ENCODE measurements at regions not wholly inside any gene's neighbourhood (a gene's known extent, or its start where the extent isn't known, plus 50 kb on each side); places are given as distances from the start of the nearest gene placed in this dataset.

- no peak for ATAC-seq (ENCODE audit: insufficient read depth, low read depth)
Observed at GRCh38 chr7:84799106-84799505, 387.8 kb downstream of the SEMA3D start.

GRCh38 chr7:84792231-84792893 lies 394.5 kb downstream of the SEMA3D start:
- Histone ChIP-seq H3K36me3 (ENCODE audit: insufficient read depth, low read length) (no peaks in the 10 kb centered on the region), H3K4me1 (ENCODE audit: insufficient read depth, low read length) (no peaks in the 10 kb centered on the region), H4K20me1 (ENCODE audit: insufficient read depth, low read length) (no peaks in the 10 kb centered on the region), H3K4me3 (ENCODE audit: low read depth in 1 of 2, low read length in 2 of 2) (no peak overlapping the region), H3K27ac (ENCODE audit: low read length) (no peak overlapping the region), H3K4me2 (ENCODE audit: insufficient read depth, low read length) (no peak overlapping the region), H3K27me3 (ENCODE audit: insufficient read depth, low read length, poor library complexity) (no peaks in the 10 kb centered on the region), H3K79me2 (ENCODE audit: insufficient read depth, low read length) (no peaks in the 10 kb centered on the region), H3K9me3 (ENCODE audit: insufficient read depth, low read length, severe bottlenecking) (no peaks in the 10 kb centered on the region), H2AFZ (ENCODE audit: low read depth, low read length) (no peak overlapping the region), H3K9ac (ENCODE audit: low read depth, low read length) (no peak overlapping the region)
- ATAC-seq (ENCODE audit: insufficient read depth, low read depth) (no peak), DNase-seq (no peak)
- no peak for TF ChIP-seq CTCF (IDR thresholded peaks at IDR 0.05; ENCODE audit: borderline replicate concordance, extremely low read depth, low read length, poor library complexity, severe bottlenecking)

More at GRCh38 chr7:84799106-84799505, 387.8 kb downstream of the SEMA3D start:
- Histone ChIP-seq H3K4me1 (ENCODE audit: insufficient read depth, low read length) (no peaks in the 10 kb centered on the region), H3K27ac (ENCODE audit: low read length) (no peak overlapping the region), H3K9me3 (ENCODE audit: insufficient read depth, low read length, severe bottlenecking) (no peaks in the 10 kb centered on the region), H3K4me3 (ENCODE audit: low read depth in 1 of 2, low read length in 2 of 2) (no peak overlapping the region), H3K27me3 (ENCODE audit: insufficient read depth, low read length, poor library complexity) (no peaks in the 10 kb centered on the region), H3K4me2 (ENCODE audit: insufficient read depth, low read length) (no peak overlapping the region), H3K9ac (ENCODE audit: low read depth, low read length) (no peak overlapping the region), H3K36me3 (ENCODE audit: insufficient read depth, low read length) (no peaks in the 10 kb centered on the region), H3K79me2 (ENCODE audit: insufficient read depth, low read length) (no peaks in the 10 kb centered on the region), H2AFZ (ENCODE audit: low read depth, low read length) (no peak overlapping the region), H4K20me1 (ENCODE audit: insufficient read depth, low read length) (no peaks in the 10 kb centered on the region)
- TF ChIP-seq EZH2 (IDR thresholded peaks at IDR 0.05; ENCODE audit: borderline replicate concordance, low read depth, low read length, severe bottlenecking) (no peak), CTCF (IDR thresholded peaks at IDR 0.05; ENCODE audit: borderline replicate concordance, extremely low read depth, low read length, poor library complexity, severe bottlenecking) (no peak)
- no peak for DNase-seq

GRCh38 chr7:84790882-84791281 lies 396.0 kb downstream of the SEMA3D start:
- no peak overlapping the region for H3K4me2 ChIP-seq (ENCODE audit: insufficient read depth, low read length)
- ATAC-seq (ENCODE audit: insufficient read depth, low read depth) (no peak), DNase-seq (no peak)
- H3K27ac ChIP-seq (ENCODE audit: low read length) = no peak overlapping the region
- no peaks in the 10 kb centered on the region for H3K27me3 ChIP-seq (ENCODE audit: insufficient read depth, low read length, poor library complexity)
- H3K9ac ChIP-seq (ENCODE audit: low read depth, low read length) = no peak overlapping the region
- H3K36me3 ChIP-seq (ENCODE audit: insufficient read depth, low read length) = no peaks in the 10 kb centered on the region
- no peaks in the 10 kb centered on the region for H3K9me3 ChIP-seq (ENCODE audit: insufficient read depth, low read length, severe bottlenecking)
- H4K20me1 ChIP-seq (ENCODE audit: insufficient read depth, low read length) = no peaks in the 10 kb centered on the region
- no peaks in the 10 kb centered on the region for H3K79me2 ChIP-seq (ENCODE audit: insufficient read depth, low read length)
- no peak overlapping the region for H3K4me3 ChIP-seq (ENCODE audit: low read depth in 1 of 2, low read length in 2 of 2)
- TF ChIP-seq EZH2 (IDR thresholded peaks at IDR 0.05; ENCODE audit: borderline replicate concordance, low read depth, low read length, severe bottlenecking) (no peak), CTCF (IDR thresholded peaks at IDR 0.05; ENCODE audit: borderline replicate concordance, extremely low read depth, low read length, poor library complexity, severe bottlenecking) (no peak)
- no peaks in the 10 kb centered on the region for H3K4me1 ChIP-seq (ENCODE audit: insufficient read depth, low read length)
- no peak overlapping the region for H2AFZ ChIP-seq (ENCODE audit: low read depth, low read length)

Data from DND-41 (cell line).